K562 (cell line): ENCODE measurements at regions not wholly inside any gene's neighbourhood (a gene's known extent, or its start where the extent isn't known, plus 50 kb on each side); places are given as distances from the start of the nearest gene placed in this dataset.

Experiments
- ATF7 ChIP-seq: fragments of 450-650 bp; IDR thresholded peaks from 2 replicates; pipeline ENCODE4 v1.7.1; 2014; ENCODE audit warnings: mild to moderate bottlenecking, moderate library complexity
- BRD4 ChIP-seq: fragments of 200-600 bp; sonication (generic); IDR thresholded peaks from 2 replicates; pipeline ENCODE4 v1.6.1; 2017; ENCODE audit warnings: inconsistent platforms
- CEBPB ChIP-seq: fragments of 450-650 bp; IDR thresholded peaks from 2 replicates; pipeline ENCODE4 v1.6.1; 2016; ENCODE audit warnings: missing genetic modification characterization, missing compliant biosample characterization
- CEBPG ChIP-seq, 3 experiments: fragments of 200-800 bp in 1 of 3; sonication (Bioruptor generic) in 1 of 3; sonication (generic) in 1 of 3; formaldehyde crosslinking in 1 of 3; IDR thresholded peaks in 2 of 3; conservative IDR thresholded peaks in 1 of 3; 2 replicates each; pipeline versions ENCODE4 v1.6.1 to v1.8.0; 2016 to 2022; ENCODE audit warnings: missing compliant biosample characterization in 2 of 3, missing genetic modification characterization in 2 of 3, mild to moderate bottlenecking in 1 of 3, missing genetic modification reagents in 1 of 3
- PTRF ChIP-seq: fragments of 450-650 bp; IDR thresholded peaks from 2 replicates; pipeline ENCODE4 v1.6.1; 2016; ENCODE audit warnings: mild to moderate bottlenecking, missing genetic modification characterization, missing compliant biosample characterization
- PURB ChIP-seq: sonication (generic); formaldehyde crosslinking; IDR thresholded peaks from 2 replicates; pipeline ENCODE4 v1.9.0; 2021; ENCODE audit warnings: low read depth, mild to moderate bottlenecking, missing genetic modification reagents
- RBM34 ChIP-seq: fragments of 200-400 bp; formaldehyde crosslinking; IDR thresholded peaks from 2 replicates; pipeline ENCODE4 v1.6.1; 2018; ENCODE audit warnings: low read length, borderline replicate concordance; ENCODE audit not compliant: insufficient read depth
- TARDBP ChIP-seq: fragments of 450-650 bp; IDR thresholded peaks from 2 replicates; pipeline ENCODE4 v1.6.1; 2016
- ZNF175 ChIP-seq: fragments of 200-800 bp; sonication (Bioruptor generic); IDR thresholded peaks from 2 replicates; pipeline ENCODE4 v1.6.1; 2016; ENCODE audit warnings: low read depth, mild to moderate bottlenecking, missing genetic modification characterization, missing compliant biosample characterization
- ZNF583 ChIP-seq: fragments of 250-450 bp; sonication (Bioruptor Pico); IDR thresholded peaks from 2 replicates; pipeline ENCODE4 v1.4.0; 2020
- TF ChIP-seq, protein P1 (sequence below): fragments of 450-650 bp; IDR thresholded peaks from 2 replicates; pipeline ENCODE4 v1.6.1; 2016; ENCODE audit warnings: antibody characterized with exemption
- TF ChIP-seq, protein P2 (sequence below): fragments of 450-650 bp; IDR thresholded peaks from one replicate; pipeline ENCODE4 v1.6.1; 2018; ENCODE audit warnings: mild to moderate bottlenecking, moderate library complexity; ENCODE audit not compliant: partially characterized antibody
- TF ChIP-seq, protein P3 (sequence below), 2 experiments: fragments of 250-450 bp in 1 of 2; fragments of 450-650 bp in 1 of 2; sonication (Bioruptor Pico) in 1 of 2; IDR thresholded peaks; 2 replicates each; pipeline versions ENCODE4 v1.6.1 to v1.8.0; 2016 to 2021; ENCODE audit warnings: mild to moderate bottlenecking in 2 of 2, moderate library complexity in 2 of 2, missing compliant biosample characterization in 1 of 2, missing genetic modification characterization in 1 of 2
- TF ChIP-seq, protein P4 (sequence below): IDR thresholded peaks from 2 replicates; pipeline ENCODE4 v1.6.1; 2011; ENCODE audit not compliant: insufficient read length; ENCODE audit errors: extremely low read depth

DNA sequence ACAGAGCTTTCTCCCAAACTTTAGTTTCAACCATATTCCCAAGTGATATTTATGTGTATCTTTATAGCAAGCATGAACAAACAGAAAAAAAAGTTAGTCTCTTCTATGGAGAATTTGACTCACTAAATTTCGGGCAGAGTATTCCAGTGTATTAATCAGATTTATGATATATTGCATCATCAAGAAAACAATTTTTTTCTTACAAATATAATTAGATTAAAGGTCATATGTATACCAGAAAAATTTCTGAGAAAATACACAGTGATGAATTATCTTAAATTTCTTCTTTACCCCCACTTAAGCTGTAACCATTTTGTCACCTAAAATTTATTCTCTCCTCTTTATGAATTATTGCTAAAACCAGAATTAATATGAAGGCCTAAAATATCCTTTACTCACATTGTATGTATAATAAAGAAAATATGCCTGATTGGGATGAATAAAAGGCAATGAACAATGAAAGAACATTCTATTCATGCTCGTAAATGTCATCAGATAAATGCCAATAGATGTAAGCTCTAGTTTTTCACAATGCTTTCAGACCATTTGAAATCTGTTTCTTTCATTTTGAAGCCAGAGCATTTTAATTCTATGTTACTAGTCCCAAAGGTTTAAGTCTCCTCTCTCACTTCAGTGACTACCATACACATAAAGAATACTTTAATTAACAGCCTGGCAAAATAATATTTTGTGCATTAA, 192.1 kb downstream of the HGF start (continued):
- TF ChIP-seq ZNF175 (CRISPR knock-in tag): no peak
- TF ChIP-seq PURB: no peak
- TF ChIP-seq, protein P1, sequence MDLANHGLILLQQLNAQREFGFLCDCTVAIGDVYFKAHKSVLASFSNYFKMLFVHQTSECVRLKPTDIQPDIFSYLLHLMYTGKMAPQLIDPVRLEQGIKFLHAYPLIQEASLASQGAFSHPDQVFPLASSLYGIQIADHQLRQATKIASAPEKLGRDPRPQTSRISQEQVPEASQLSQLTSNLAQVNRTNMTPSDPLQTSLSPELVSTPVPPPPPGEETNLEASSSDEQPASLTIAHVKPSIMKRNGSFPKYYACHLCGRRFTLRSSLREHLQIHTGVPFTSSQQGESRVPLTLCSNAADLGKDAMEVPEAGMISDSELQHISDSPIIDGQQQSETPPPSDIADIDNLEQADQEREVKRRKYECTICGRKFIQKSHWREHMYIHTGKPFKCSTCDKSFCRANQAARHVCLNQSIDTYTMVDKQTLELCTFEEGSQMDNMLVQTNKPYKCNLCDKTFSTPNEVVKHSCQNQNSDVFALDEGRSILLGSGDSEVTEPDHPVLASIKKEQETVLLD: no peak
- TF ChIP-seq CEBPG (CRISPR knock-in tag; IDR thresholded peaks at IDR 0.05): no peak
- peak in 1 of 2 experiments; percentile 82; a peak in 2 of 4 replicates for TF ChIP-seq CEBPG (tag; conservative IDR thresholded peaks at IDR 0.05 in 1 of 2, IDR thresholded peaks at IDR 0.05 in 1 of 2)
- TF ChIP-seq ATF7: no peak
- TF ChIP-seq, protein P2, sequence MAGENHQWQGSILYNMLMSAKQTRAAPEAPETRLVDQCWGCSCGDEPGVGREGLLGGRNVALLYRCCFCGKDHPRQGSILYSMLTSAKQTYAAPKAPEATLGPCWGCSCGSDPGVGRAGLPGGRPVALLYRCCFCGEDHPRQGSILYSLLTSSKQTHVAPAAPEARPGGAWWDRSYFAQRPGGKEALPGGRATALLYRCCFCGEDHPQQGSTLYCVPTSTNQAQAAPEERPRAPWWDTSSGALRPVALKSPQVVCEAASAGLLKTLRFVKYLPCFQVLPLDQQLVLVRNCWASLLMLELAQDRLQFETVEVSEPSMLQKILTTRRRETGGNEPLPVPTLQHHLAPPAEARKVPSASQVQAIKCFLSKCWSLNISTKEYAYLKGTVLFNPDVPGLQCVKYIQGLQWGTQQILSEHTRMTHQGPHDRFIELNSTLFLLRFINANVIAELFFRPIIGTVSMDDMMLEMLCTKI: no peak
- TF ChIP-seq, protein P3, sequence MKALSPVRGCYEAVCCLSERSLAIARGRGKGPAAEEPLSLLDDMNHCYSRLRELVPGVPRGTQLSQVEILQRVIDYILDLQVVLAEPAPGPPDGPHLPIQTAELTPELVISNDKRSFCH (CRISPR knock-in tag; IDR thresholded peaks at IDR 0.05): no peak
- TF ChIP-seq, protein P3 (tag; IDR thresholded peaks at IDR 0.05): no peak
- TF ChIP-seq, protein P4, sequence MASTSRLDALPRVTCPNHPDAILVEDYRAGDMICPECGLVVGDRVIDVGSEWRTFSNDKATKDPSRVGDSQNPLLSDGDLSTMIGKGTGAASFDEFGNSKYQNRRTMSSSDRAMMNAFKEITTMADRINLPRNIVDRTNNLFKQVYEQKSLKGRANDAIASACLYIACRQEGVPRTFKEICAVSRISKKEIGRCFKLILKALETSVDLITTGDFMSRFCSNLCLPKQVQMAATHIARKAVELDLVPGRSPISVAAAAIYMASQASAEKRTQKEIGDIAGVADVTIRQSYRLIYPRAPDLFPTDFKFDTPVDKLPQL: no peak
- no peak for TF ChIP-seq ZNF583
- TF ChIP-seq BRD4: no peak
- TF ChIP-seq TARDBP: no peak
- no peak for TF ChIP-seq RBM34
- no peak for TF ChIP-seq PTRF (tag)
- TF ChIP-seq CEBPB (tag): 0 out of 2 replicates have a peak, but pooled peaks have one; percentile 12
- TF ChIP-seq, all 486 proteins: peak for 3
